ENCODE measurements at regions not wholly inside any gene's neighbourhood (a gene's known extent, or its start where the extent isn't known, plus 50 kb on each side); places are given as distances from the start of the nearest gene placed in this dataset.

DNA sequence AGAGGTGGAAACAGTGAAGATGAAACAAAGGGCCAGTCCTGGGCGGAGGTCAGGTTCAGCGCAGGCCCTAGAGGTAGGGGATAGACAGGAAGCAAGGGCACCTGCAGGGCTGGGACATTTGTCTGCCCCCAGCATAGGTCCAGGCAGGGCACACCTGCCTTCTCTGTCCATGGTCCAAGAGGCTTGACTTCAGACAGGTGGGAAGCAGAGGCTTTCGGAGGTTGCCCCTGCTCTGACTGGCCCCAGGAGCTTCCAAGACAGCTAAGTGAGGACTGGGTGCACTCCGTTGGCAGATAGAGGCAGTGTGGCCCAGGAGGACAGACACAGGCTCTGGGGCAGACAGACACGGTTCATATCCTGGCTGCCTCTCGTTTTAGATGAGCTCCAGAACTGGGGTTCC lies 71.6 kb upstream of the GRB10 start:
- Mint-ChIP-seq H3K4me3 (ENCODE audit: low read depth, unreplicated experiment) (no peak overlapping the region), H3K36me3 (ENCODE audit: insufficient read depth, unreplicated experiment) (no peaks in the 10 kb centered on the region), H3K27ac (ENCODE audit: unreplicated experiment) (no peak overlapping the region), H3K9me3 (ENCODE audit: low read depth, unreplicated experiment) (peaks cover 5% of the 10 kb centered on the region), H3K27me3 (ENCODE audit: unreplicated experiment) (no peaks in the 10 kb centered on the region), H3K4me1 (ENCODE audit: low read depth, unreplicated experiment) (peaks cover 21% of the 10 kb centered on the region)
- no peak for DNase-seq
- TF ChIP-seq, protein P1, sequence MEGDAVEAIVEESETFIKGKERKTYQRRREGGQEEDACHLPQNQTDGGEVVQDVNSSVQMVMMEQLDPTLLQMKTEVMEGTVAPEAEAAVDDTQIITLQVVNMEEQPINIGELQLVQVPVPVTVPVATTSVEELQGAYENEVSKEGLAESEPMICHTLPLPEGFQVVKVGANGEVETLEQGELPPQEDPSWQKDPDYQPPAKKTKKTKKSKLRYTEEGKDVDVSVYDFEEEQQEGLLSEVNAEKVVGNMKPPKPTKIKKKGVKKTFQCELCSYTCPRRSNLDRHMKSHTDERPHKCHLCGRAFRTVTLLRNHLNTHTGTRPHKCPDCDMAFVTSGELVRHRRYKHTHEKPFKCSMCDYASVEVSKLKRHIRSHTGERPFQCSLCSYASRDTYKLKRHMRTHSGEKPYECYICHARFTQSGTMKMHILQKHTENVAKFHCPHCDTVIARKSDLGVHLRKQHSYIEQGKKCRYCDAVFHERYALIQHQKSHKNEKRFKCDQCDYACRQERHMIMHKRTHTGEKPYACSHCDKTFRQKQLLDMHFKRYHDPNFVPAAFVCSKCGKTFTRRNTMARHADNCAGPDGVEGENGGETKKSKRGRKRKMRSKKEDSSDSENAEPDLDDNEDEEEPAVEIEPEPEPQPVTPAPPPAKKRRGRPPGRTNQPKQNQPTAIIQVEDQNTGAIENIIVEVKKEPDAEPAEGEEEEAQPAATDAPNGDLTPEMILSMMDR (IDR thresholded peaks at IDR 0.05; ENCODE audit: unreplicated experiment) = no peak
- intact Hi-C loops (cut with micrococcal nuclease; ENCODE audit: unreplicated experiment) = no loop called here
- BruUV-seq (replicated peaks) = no TSS peak
- CTCF ChIA-PET = interaction anchor here (0.7 kb wide), 1 partner anchor 46 kb away, joined by 3 read pairs; no protein-coding TSS in a partner anchor

DNA sequence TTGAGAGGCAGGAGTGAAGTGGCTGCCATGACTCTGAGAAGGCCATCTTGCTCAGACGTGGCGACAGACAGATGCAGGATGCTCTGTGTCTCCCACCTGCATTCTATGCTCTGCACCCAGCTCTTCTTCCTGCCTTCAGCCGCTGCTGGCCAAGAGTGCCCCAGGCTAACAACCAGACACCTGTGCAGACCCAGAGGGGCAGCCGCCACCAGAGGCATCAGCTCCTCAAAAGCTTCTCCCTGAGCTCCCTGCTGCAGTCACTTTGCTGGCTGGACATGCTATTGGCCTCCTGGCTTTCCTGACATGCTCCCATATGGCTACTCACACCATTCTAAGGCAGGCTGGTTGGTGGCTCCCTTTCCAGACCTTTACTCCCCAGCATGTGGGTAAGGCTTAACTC lies 70.6 kb upstream of the GRB10 start:
- TF ChIP-seq, protein P1 (IDR thresholded peaks at IDR 0.05; ENCODE audit: unreplicated experiment) = no peak
- no peaks in the 10 kb centered on the region for H3K27me3 Mint-ChIP-seq (ENCODE audit: unreplicated experiment)
- no TSS peak for BruUV-seq (replicated peaks)
- peaks cover 4% of the 10 kb centered on the region for H3K9me3 Mint-ChIP-seq (ENCODE audit: low read depth, unreplicated experiment)
- H3K27ac Mint-ChIP-seq (ENCODE audit: unreplicated experiment) = no peak overlapping the region
- intact Hi-C loops (cut with micrococcal nuclease; ENCODE audit: unreplicated experiment) = no loop called here
- peaks cover 21% of the 10 kb centered on the region for H3K4me1 Mint-ChIP-seq (ENCODE audit: low read depth, unreplicated experiment)
- H3K4me3 Mint-ChIP-seq (ENCODE audit: low read depth, unreplicated experiment) = no peak overlapping the region
- DNase-seq = no peak
- no peaks in the 10 kb centered on the region for H3K36me3 Mint-ChIP-seq (ENCODE audit: insufficient read depth, unreplicated experiment)
- CTCF ChIA-PET = no interaction called here

DNA sequence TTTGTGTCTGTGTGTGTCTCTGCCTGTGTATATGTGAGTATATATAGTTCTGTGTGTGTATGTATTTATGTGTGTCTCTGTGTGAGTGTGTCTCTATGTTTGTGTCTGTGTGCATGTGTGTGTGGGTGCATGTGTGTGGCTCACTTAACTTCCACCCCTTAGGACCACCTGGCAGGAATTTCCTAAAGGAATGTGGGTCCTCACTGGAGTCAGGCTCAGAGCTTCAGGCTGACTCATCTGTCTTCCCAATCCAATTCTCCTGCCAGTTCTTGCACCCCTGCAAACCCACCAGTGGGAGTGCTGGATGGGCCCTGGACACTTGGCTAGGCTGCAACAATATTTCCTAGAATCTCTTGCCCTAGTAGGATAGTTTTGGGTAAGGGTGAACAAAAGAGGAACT lies 70.2 kb upstream of the GRB10 start:
- CTCF ChIA-PET = no interaction called here
- Mint-ChIP-seq H3K36me3 (ENCODE audit: insufficient read depth, unreplicated experiment) (no peaks in the 10 kb centered on the region), H3K27me3 (ENCODE audit: unreplicated experiment) (no peaks in the 10 kb centered on the region), H3K27ac (ENCODE audit: unreplicated experiment) (no peak overlapping the region), H3K9me3 (ENCODE audit: low read depth, unreplicated experiment) (peaks cover 4% of the 10 kb centered on the region), H3K4me1 (ENCODE audit: low read depth, unreplicated experiment) (peaks cover 21% of the 10 kb centered on the region), H3K4me3 (ENCODE audit: low read depth, unreplicated experiment) (no peak overlapping the region)
- TF ChIP-seq, protein P1 (IDR thresholded peaks at IDR 0.05; ENCODE audit: unreplicated experiment) = no peak
- BruUV-seq (replicated peaks) = no TSS peak
- intact Hi-C loops (cut with micrococcal nuclease; ENCODE audit: unreplicated experiment) = no loop called here
- no peak for DNase-seq

DNA sequence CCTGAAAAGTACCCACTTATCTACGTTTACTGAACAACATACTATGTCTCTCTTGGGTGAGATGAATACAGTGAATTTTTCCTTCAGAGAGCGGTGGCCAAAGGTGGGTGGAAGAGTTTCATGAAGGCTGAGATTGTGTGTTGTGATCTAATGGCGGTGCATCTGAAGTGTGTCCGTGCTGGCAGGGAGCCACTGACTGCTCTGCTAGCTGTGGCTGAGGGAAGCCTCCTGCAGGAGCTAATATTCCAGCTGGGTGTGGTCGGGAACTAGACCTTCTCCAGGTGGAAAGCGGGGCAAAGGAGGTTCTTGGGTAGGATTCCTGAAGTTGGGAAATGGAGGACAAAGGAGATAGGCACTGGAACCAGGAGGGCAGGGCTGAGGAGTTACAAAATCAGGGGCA lies 69.2 kb upstream of the GRB10 start:
- Mint-ChIP-seq H3K27ac (ENCODE audit: unreplicated experiment) (no peak overlapping the region), H3K9me3 (ENCODE audit: low read depth, unreplicated experiment) (peaks cover 4% of the 10 kb centered on the region), H3K4me3 (ENCODE audit: low read depth, unreplicated experiment) (no peak overlapping the region), H3K4me1 (ENCODE audit: low read depth, unreplicated experiment) (peaks cover 21% of the 10 kb centered on the region), H3K27me3 (ENCODE audit: unreplicated experiment) (no peaks in the 10 kb centered on the region), H3K36me3 (ENCODE audit: insufficient read depth, unreplicated experiment) (no peaks in the 10 kb centered on the region)
- intact Hi-C loops (cut with micrococcal nuclease; ENCODE audit: unreplicated experiment) = no loop called here
- peak; percentile 32 for DNase-seq
- BruUV-seq (replicated peaks) = no TSS peak
- CTCF ChIA-PET = interaction anchor here (0.5 to 1.5 kb wide), 3 partner anchors 13 to 301 kb away, joined by 3 to 5 read pairs (median 5); no protein-coding TSS in a partner anchor
- TF ChIP-seq, protein P1 (IDR thresholded peaks at IDR 0.05; ENCODE audit: unreplicated experiment) = no peak
